ENCODE measurements at regions not wholly inside any gene's neighbourhood (a gene's known extent, or its start where the extent isn't known, plus 50 kb on each side); places are given as distances from the start of the nearest gene placed in this dataset.

GRCh38 chrX:39327255-39327654, 526.0 kb downstream of the MID1IP1 start:
- TF ChIP-seq CTCF (IDR thresholded peaks at IDR 0.05) (no peak), POLR2AphosphoS5 (IDR thresholded peaks at IDR 0.05) (no peak), POLR2A (IDR thresholded peaks at IDR 0.05) (no peak)
